ENCODE measurements at regions not wholly inside any gene's neighbourhood (a gene's known extent, or its start where the extent isn't known, plus 50 kb on each side); places are given as distances from the start of the nearest gene placed in this dataset.
"Not testable (repeated sequence)": the region's sequence is repeated elsewhere in the genome, so short reads cannot be mapped to it uniquely, and the experiment has no call there.

- TF ChIP-seq CTCF (IDR thresholded peaks at IDR 0.05 in 8 of 11, conservative IDR thresholded peaks at IDR 0.05 in 3 of 11); POLR2A (IDR thresholded peaks at IDR 0.05); POLR2AphosphoS5 (IDR thresholded peaks at IDR 0.05): not testable (repeated sequence)
Measured at GRCh38 chr22:10934704-10935103, 4593.3 kb upstream of the OR11H1 start.

Data from spleen (tissue), 7 donors.